ENCODE measurements at regions not wholly inside any gene's neighbourhood (a gene's known extent, or its start where the extent isn't known, plus 50 kb on each side); places are given as distances from the start of the nearest gene placed in this dataset.

GRCh38 chr20:1804554-1804956, 90.7 kb upstream of the SIRPA start:
- POLR2A ChIA-PET = interaction anchor here (1.3 kb wide), 1 partner anchor 18 kb away, joined by 3 read pairs; no protein-coding TSS in a partner anchor
- H3K4me1 Mint-ChIP-seq (ENCODE audit: insufficient read depth, unreplicated experiment) = peaks cover 13% of the 10 kb centered on the region
- H3K9me3 Mint-ChIP-seq (ENCODE audit: unreplicated experiment) = no peaks in the 10 kb centered on the region
- no peak for DNase-seq (ENCODE audit: unreplicated experiment)
- no peaks in the 10 kb centered on the region for H3K36me3 Mint-ChIP-seq (ENCODE audit: insufficient read depth, unreplicated experiment)
- intact Hi-C loops (cut with micrococcal nuclease) = loop anchor here (5.0 to 10.0 kb wide), 2 partner anchors 140 to 288 kb away; no protein-coding TSS in a partner anchor
- no peaks in the 10 kb centered on the region for H3K27me3 Mint-ChIP-seq (ENCODE audit: insufficient read depth, unreplicated experiment)
- no peak overlapping the region for H3K4me3 Mint-ChIP-seq (ENCODE audit: unreplicated experiment)
- no peak for TF ChIP-seq CTCF (IDR thresholded peaks at IDR 0.05; ENCODE audit: unreplicated experiment)
- no peak overlapping the region for H3K27ac Mint-ChIP-seq (ENCODE audit: low read depth, unreplicated experiment)
- no TSS peak for BruUV-seq (replicated peaks)
- CTCF ChIA-PET = interaction anchor here (0.5 to 1.9 kb wide), 5 partner anchors 20 to 114 kb away, joined by 3 to 7 read pairs (median 3); no protein-coding TSS in a partner anchor

GRCh38 chr20:1803932-1804501, 91.2 kb upstream of the SIRPA start:
- Mint-ChIP-seq H3K36me3 (ENCODE audit: insufficient read depth, unreplicated experiment) (no peaks in the 10 kb centered on the region), H3K27me3 (ENCODE audit: insufficient read depth, unreplicated experiment) (no peaks in the 10 kb centered on the region), H3K4me1 (ENCODE audit: insufficient read depth, unreplicated experiment) (peaks cover 8% of the 10 kb centered on the region), H3K27ac (ENCODE audit: low read depth, unreplicated experiment) (no peak overlapping the region), H3K4me3 (ENCODE audit: unreplicated experiment) (no peak overlapping the region), H3K9me3 (ENCODE audit: unreplicated experiment) (no peaks in the 10 kb centered on the region)
- no TSS peak for BruUV-seq (replicated peaks)
- TF ChIP-seq CTCF (IDR thresholded peaks at IDR 0.05; ENCODE audit: unreplicated experiment) = no peak
- intact Hi-C loops (cut with micrococcal nuclease) = loop anchor here (5.0 to 10.0 kb wide), 2 partner anchors 141 to 288 kb away; no protein-coding TSS in a partner anchor
- ChIA-PET POLR2A (interaction anchor here (1.3 kb wide), 1 partner anchor 18 kb away, joined by 3 read pairs; no protein-coding TSS in a partner anchor), CTCF (interaction anchor here (1.1 to 2.9 kb wide), 2 partner anchors 9 to 40 kb away, joined by 3 to 15 read pairs; no protein-coding TSS in a partner anchor)
- no peak for DNase-seq (ENCODE audit: unreplicated experiment)

- no TSS peak for BruUV-seq (replicated peaks)
- TF ChIP-seq CTCF (IDR thresholded peaks at IDR 0.05; ENCODE audit: unreplicated experiment) = no peak
- DNase-seq (ENCODE audit: unreplicated experiment) = no peak
- H3K36me3 Mint-ChIP-seq (ENCODE audit: insufficient read depth, unreplicated experiment) = no peaks in the 10 kb centered on the region
- intact Hi-C loops (cut with micrococcal nuclease) = loop anchor here (5.0 to 10.0 kb wide), 2 partner anchors 142 to 289 kb away; no protein-coding TSS in a partner anchor
- POLR2A ChIA-PET = no interaction called here
- H3K4me1 Mint-ChIP-seq (ENCODE audit: insufficient read depth, unreplicated experiment) = peaks cover 4% of the 10 kb centered on the region
- H3K4me3 Mint-ChIP-seq (ENCODE audit: unreplicated experiment) = no peak overlapping the region
- no peaks in the 10 kb centered on the region for H3K27me3 Mint-ChIP-seq (ENCODE audit: insufficient read depth, unreplicated experiment)
- H3K27ac Mint-ChIP-seq (ENCODE audit: low read depth, unreplicated experiment) = no peak overlapping the region
- H3K9me3 Mint-ChIP-seq (ENCODE audit: unreplicated experiment) = no peaks in the 10 kb centered on the region
- CTCF ChIA-PET = interaction anchor here (0.6 to 2.9 kb wide), 9 partner anchors 8 to 372 kb away, joined by 3 to 15 read pairs (median 3); no protein-coding TSS in a partner anchor
Measured at GRCh38 chr20:1803061-1803931, 91.9 kb upstream of the SIRPA start.

Data from MCF 10A (cell line).